ENCODE measurements at regions not wholly inside any gene's neighbourhood (a gene's known extent, or its start where the extent isn't known, plus 50 kb on each side); places are given as distances from the start of the nearest gene placed in this dataset.

DNA sequence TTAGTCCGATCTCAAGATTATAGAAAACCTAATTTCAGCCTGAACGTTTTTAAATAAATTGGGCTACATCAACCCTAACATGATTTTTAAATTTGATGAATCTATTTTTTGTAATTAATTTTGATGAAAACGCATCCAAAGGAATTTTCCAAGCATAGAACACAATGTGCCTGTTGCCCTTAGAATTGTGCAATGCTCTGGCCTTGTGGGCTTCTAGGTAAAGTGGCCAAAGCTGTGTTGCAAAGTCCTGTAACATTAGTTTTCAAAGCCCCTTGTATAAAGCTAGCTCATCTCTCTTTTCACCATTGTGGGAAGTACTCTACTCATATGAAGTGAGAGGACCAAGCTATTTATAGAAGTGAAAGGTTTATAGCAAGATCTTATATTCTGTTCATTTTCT is 138.4 kb upstream of the PRPS1L1 start:
- ATAC-seq (no peak), DNase-seq (no peak)
- 80 to 89% (median 87%) methylated on average over 3 of the region's 3 CpGs for WGBS, 3 donors
- no peak overlapping the region for H3K27ac ChIP-seq
- TF ChIP-seq, protein P1, sequence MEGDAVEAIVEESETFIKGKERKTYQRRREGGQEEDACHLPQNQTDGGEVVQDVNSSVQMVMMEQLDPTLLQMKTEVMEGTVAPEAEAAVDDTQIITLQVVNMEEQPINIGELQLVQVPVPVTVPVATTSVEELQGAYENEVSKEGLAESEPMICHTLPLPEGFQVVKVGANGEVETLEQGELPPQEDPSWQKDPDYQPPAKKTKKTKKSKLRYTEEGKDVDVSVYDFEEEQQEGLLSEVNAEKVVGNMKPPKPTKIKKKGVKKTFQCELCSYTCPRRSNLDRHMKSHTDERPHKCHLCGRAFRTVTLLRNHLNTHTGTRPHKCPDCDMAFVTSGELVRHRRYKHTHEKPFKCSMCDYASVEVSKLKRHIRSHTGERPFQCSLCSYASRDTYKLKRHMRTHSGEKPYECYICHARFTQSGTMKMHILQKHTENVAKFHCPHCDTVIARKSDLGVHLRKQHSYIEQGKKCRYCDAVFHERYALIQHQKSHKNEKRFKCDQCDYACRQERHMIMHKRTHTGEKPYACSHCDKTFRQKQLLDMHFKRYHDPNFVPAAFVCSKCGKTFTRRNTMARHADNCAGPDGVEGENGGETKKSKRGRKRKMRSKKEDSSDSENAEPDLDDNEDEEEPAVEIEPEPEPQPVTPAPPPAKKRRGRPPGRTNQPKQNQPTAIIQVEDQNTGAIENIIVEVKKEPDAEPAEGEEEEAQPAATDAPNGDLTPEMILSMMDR (IDR thresholded peaks at IDR 0.05): no peak
- no peak overlapping the region for H3K4me3 ChIP-seq
- no peaks in the 10 kb centered on the region for H3K27me3 ChIP-seq (ENCODE audit: insufficient read depth in 3 of 3, low read length in 2 of 3)
- no peaks in the 10 kb centered on the region for H3K36me3 ChIP-seq (ENCODE audit: insufficient read depth in 1 of 2, low read depth in 1 of 2)
- no peaks in the 10 kb centered on the region for H3K4me1 ChIP-seq
- H3K9me3 ChIP-seq: no peaks in the 10 kb centered on the region
- intact Hi-C loops (cut with DNase I): no loop called here

GRCh38 chr7:18167815-18168214 is 140.2 kb upstream of the PRPS1L1 start:
- Histone ChIP-seq H3K9me3 (no peaks in the 10 kb centered on the region), H3K27ac (no peak overlapping the region), H3K4me3 (no peak overlapping the region), H3K27me3 (ENCODE audit: insufficient read depth in 3 of 3, low read length in 2 of 3) (no peaks in the 10 kb centered on the region), H3K36me3 (ENCODE audit: insufficient read depth in 1 of 2, low read depth in 1 of 2) (no peaks in the 10 kb centered on the region), H3K4me1 (no peaks in the 10 kb centered on the region)
- intact Hi-C loops (cut with DNase I): no loop called here
- TF ChIP-seq, protein P1 (IDR thresholded peaks at IDR 0.05): no peak
- ATAC-seq: no peak
- WGBS, 3 donors: 64 to 79% (median 68%) methylated on average over 1 of the region's 1 CpG
- DNase-seq: no peak

DNA sequence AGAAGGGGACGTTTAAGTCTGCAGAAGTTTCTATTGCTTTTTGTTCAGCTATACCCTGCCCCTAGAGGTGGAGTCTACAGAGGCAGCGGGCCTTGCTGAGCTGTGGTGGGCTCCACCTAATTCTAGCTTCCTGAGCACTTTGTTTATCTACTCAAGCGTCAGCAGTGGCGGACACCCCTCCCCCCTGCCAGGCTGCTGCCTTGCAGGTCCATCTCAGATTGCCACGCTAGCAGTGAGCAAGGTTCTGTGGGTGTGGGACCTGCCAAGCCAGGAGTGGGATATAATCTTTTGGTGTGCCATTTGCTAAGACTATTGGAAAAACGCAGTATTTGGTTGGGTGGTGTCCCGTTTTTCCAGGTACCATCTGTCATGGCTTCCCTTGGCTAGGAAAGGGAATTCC is 147.3 kb upstream of the PRPS1L1 start:
- no peaks in the 10 kb centered on the region for H3K36me3 ChIP-seq (ENCODE audit: insufficient read depth in 1 of 2, low read depth in 1 of 2)
- H3K27ac ChIP-seq: no peak overlapping the region
- H3K4me1 ChIP-seq: no peaks in the 10 kb centered on the region
- H3K9me3 ChIP-seq: no peaks in the 10 kb centered on the region
- H3K27me3 ChIP-seq (ENCODE audit: insufficient read depth in 3 of 3, low read length in 2 of 3): no peaks in the 10 kb centered on the region
- DNase-seq: no peak
- no peak for ATAC-seq
- intact Hi-C loops (cut with DNase I): no loop called here
- TF ChIP-seq, protein P1 (IDR thresholded peaks at IDR 0.05): no peak
- WGBS, 3 donors: 85 to 89% (median 86%) methylated on average over 7 of the region's 7 CpGs
- H3K4me3 ChIP-seq: no peak overlapping the region

DNA sequence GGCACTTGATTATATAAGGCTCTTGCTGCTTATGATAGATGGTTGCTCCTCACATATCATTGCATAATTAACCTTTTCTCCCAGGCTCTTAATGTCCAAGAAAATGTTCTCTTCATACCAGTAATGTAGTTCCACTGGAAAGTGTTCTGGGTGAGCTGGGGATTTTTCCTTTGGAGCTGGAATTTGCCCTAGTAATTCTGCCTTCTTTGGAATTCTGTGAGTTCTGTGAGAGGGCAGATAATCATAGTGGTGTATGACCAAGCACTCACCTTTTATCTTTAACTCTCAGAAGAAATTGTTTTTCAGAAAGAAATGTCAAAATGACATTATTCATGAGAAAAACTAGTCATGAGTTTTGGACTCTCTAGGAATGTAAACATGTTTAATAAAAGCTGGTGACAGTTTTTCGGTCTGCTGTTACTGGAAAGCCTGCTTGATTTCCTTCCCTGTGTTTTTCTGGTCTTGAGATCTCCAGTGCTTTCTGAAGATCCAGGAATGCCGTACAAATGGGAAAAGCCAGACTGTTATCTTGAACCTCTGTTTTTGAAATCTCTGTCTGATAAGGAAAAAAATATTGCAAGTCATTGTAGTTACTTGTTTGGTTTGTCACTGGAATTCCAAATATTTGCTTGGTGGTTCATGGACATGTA is 148.3 kb upstream of the PRPS1L1 start:
- no peak overlapping the region for H3K4me3 ChIP-seq
- no peak for DNase-seq
- H3K27me3 ChIP-seq (ENCODE audit: insufficient read depth in 3 of 3, low read length in 2 of 3): no peaks in the 10 kb centered on the region
- intact Hi-C loops (cut with DNase I): no loop called here
- H3K36me3 ChIP-seq (ENCODE audit: insufficient read depth in 1 of 2, low read depth in 1 of 2): no peaks in the 10 kb centered on the region
- 55 to 68% (median 64%) methylated on average over 2 of the region's 2 CpGs for WGBS, 3 donors
- H3K27ac ChIP-seq: no peak overlapping the region
- H3K4me1 ChIP-seq: no peaks in the 10 kb centered on the region
- TF ChIP-seq, protein P1 (IDR thresholded peaks at IDR 0.05): no peak
- H3K9me3 ChIP-seq: no peaks in the 10 kb centered on the region
- no peak for ATAC-seq

Measured in psoas muscle (tissue), 7 donors.